K562 (cell line): ENCODE measurements at regions not wholly inside any gene's neighbourhood (a gene's known extent, or its start where the extent isn't known, plus 50 kb on each side); places are given as distances from the start of the nearest gene placed in this dataset.

Source experiments
- ATAC-seq: fragments of 200-7000 bp; cut with Tn5 transposase; 3 replicates; pipeline ENCODE4 v1.9.1; 2020; ENCODE audit warnings: moderate library complexity
- BruUV-seq: library from RNA; stranded (reverse); fragments of 400-500 nt; replicated peaks from 2 replicates; lab custom pipeline; 2021; lab: Mats Ljungman, UMichigan
- CTCF ChIA-PET: fragments of 300-600 bp; formaldehyde crosslinking; extraction: SDS; loops from one replicate; lab custom pipeline; 2021; ENCODE audit warnings: low intra/inter-chr PET ratio; lab: Yijun Ruan, JAX
- POLR2A ChIA-PET: fragments of 300-600, 350-650 bp; sonication (Branson Sonifier 250); formaldehyde crosslinking; extraction: SDS; loops from one replicate; lab custom pipeline; 2021; ENCODE audit warnings: antibody characterized with exemption, inconsistent platforms; lab: Yijun Ruan, JAX
- DNase-seq, 4 experiments: peaks; one replicate each; pipeline versions ENCODE4 v3.0.0 to v3.0.0-alpha.2; 2011 to 2018; ENCODE audit warnings: low spot score in 3 of 4, mixed read lengths in 3 of 4; ENCODE audit errors: extremely low read depth in 1 of 4
- FAIRE-seq: peaks from 2 replicates; lab custom pipeline; 2011; peaks lifted over from hg19 to GRCh38; lab: Jason Lieb, UNC
- H2AFZ ChIP-seq: 2 replicates; pipeline ENCODE4 v1.6.0; 2011; ENCODE audit warnings: low read depth, low read length, control low read depth, inconsistent platforms
- H3K27ac ChIP-seq: fragments of 200-600 bp; 3 replicates; pipeline ENCODE4 v1.8.0; 2011; ENCODE audit warnings: low read depth, mild to moderate bottlenecking, control low read depth, inconsistent platforms, low read length, moderate library complexity, mixed read lengths; ENCODE audit errors: extremely low read depth
- H3K27me3 ChIP-seq, 2 experiments: fragments of 300-600 bp in 1 of 2; 2 replicates in 1 of 2; 3 replicates in 1 of 2; pipeline versions ENCODE4 v1.6.0 to v1.8.0; 2011; ENCODE audit warnings: inconsistent platforms in 2 of 2, low read length in 2 of 2, mild to moderate bottlenecking in 1 of 2, mixed read lengths in 1 of 2, moderate library complexity in 1 of 2; ENCODE audit not compliant: control insufficient read depth in 2 of 2, insufficient read depth in 2 of 2
- H3K36me3 ChIP-seq: fragments of 300-600 bp; 3 replicates; pipeline ENCODE4 v1.8.0; 2011; ENCODE audit warnings: mild to moderate bottlenecking, low read length, inconsistent platforms; ENCODE audit not compliant: control insufficient read depth, insufficient read depth
- H3K4me1 ChIP-seq, 2 experiments: fragments of 200-600 bp in 1 of 2; replicated peaks in 1 of 2; 2 replicates in 1 of 2; 3 replicates in 1 of 2; pipeline versions ENCODE4 v1.5.1 to v1.8.0; 2011; ENCODE audit warnings: inconsistent platforms in 2 of 2, low read length in 2 of 2, mild to moderate bottlenecking in 1 of 2, mixed read lengths in 1 of 2, moderate library complexity in 1 of 2; ENCODE audit not compliant: control insufficient read depth in 2 of 2, insufficient read depth in 2 of 2
- H3K4me2 ChIP-seq: 2 replicates; pipeline ENCODE4 v1.6.1; 2011; ENCODE audit warnings: low read length, control low read depth, inconsistent platforms, mixed read lengths; ENCODE audit not compliant: insufficient read depth
- H3K4me3 ChIP-seq: fragments of 200-600 bp; sonication (generic), shearing (Covaris generic); 2 replicates; pipeline ENCODE4 v1.5.1; 2016; ENCODE audit warnings: control low read depth, inconsistent platforms
- H3K79me2 ChIP-seq: fragments of 200-600 bp; 3 replicates; pipeline ENCODE4 v1.8.0; 2011; ENCODE audit warnings: low read length, inconsistent platforms; ENCODE audit not compliant: control insufficient read depth, insufficient read depth
- H3K9ac ChIP-seq, 2 experiments: 2 replicates each; pipeline versions ENCODE4 v1.6.0 to v1.6.1; 2011; ENCODE audit warnings: low read depth in 2 of 2, low read length in 2 of 2, control low read depth in 1 of 2, inconsistent platforms in 1 of 2, mild to moderate bottlenecking in 1 of 2, mixed read lengths in 1 of 2; ENCODE audit not compliant: insufficient read depth in 1 of 2
- H3K9me1 ChIP-seq: one replicate; pipeline ENCODE4 v1.6.0; 2011; ENCODE audit warnings: inconsistent platforms, mild to moderate bottlenecking, low read length, moderate library complexity; ENCODE audit not compliant: control insufficient read depth, insufficient read depth
- H3K9me3 ChIP-seq: replicated peaks from 2 replicates; pipeline ENCODE4 v1.5.1; 2011; ENCODE audit warnings: low read depth, low read length, inconsistent platforms; ENCODE audit not compliant: control insufficient read depth, insufficient read depth
- H4K20me1 ChIP-seq: replicated peaks from 2 replicates; pipeline ENCODE4 v1.6.1; 2011; ENCODE audit warnings: low read length, inconsistent platforms, mixed read lengths; ENCODE audit not compliant: control insufficient read depth, insufficient read depth
- ATF6 ChIP-seq: sonication (generic); formaldehyde crosslinking; IDR thresholded peaks from 2 replicates; pipeline ENCODE4 v1.4.0; 2020; ENCODE audit warnings: mild to moderate bottlenecking, missing genetic modification reagents
- CREB5 ChIP-seq: fragments of 250-450 bp; sonication (Bioruptor Pico); IDR thresholded peaks from 2 replicates; pipeline ENCODE4 v1.5.0; 2020; ENCODE audit warnings: mild to moderate bottlenecking
- HMGN3 ChIP-seq: IDR thresholded peaks from 2 replicates; pipeline ENCODE4 v1.6.1; 2011; ENCODE audit warnings: borderline replicate concordance, low read depth, mild to moderate bottlenecking, mixed read lengths, low read length; ENCODE audit not compliant: insufficient read length; ENCODE audit errors: extremely low read depth
- KDM1A ChIP-seq, 2 experiments: fragments of 450-650 bp; IDR thresholded peaks; 2 replicates each; pipeline ENCODE4 v1.6.1; 2016; ENCODE audit warnings: mild to moderate bottlenecking in 2 of 2
- MCM3 ChIP-seq: fragments of 450-650 bp; IDR thresholded peaks from 2 replicates; pipeline ENCODE4 v1.6.1; 2016
- MECOM ChIP-seq: fragments of 250-450 bp; sonication (Bioruptor Pico); IDR thresholded peaks from 2 replicates; pipeline ENCODE4 v1.8.0; 2022; ENCODE audit warnings: inconsistent platforms
- NEUROD1 ChIP-seq: fragments of 150-350 bp; IDR thresholded peaks from 2 replicates; pipeline ENCODE4 v1.6.1; 2014; ENCODE audit warnings: borderline replicate concordance, low read length, low read depth; ENCODE audit not compliant: partially characterized antibody
- NUFIP1 ChIP-seq: fragments of 450-650 bp; IDR thresholded peaks from 2 replicates; pipeline ENCODE4 v1.6.1; 2018; ENCODE audit not compliant: partially characterized antibody
- TBP ChIP-seq: optimal IDR thresholded peaks from 2 replicates; pipeline ENCODE3; 2011; ENCODE audit warnings: low read depth, low read length, improper control_type of control experiment
- UBTF ChIP-seq, 2 experiments: IDR thresholded peaks; 2 replicates each; pipeline ENCODE4 v1.6.1; 2012; ENCODE audit warnings: improper control_type of control experiment in 2 of 2, low read depth in 2 of 2, low read length in 2 of 2, borderline replicate concordance in 1 of 2
- YY1 ChIP-seq, 3 experiments: IDR thresholded peaks; 2 replicates each; pipeline ENCODE4 v1.6.1; 2011; ENCODE audit warnings: low read length in 2 of 3, mild to moderate bottlenecking in 2 of 3, moderate library complexity in 2 of 3, borderline replicate concordance in 1 of 3, control low read depth in 1 of 3, low read depth in 1 of 3; ENCODE audit not compliant: insufficient read depth in 3 of 3, insufficient replicate concordance in 2 of 3, control insufficient read depth in 1 of 3, insufficient read length in 1 of 3; ENCODE audit errors: extremely low read depth in 1 of 3
- ZNF197 ChIP-seq: fragments of 200-800 bp; sonication (Bioruptor generic); IDR thresholded peaks from 2 replicates; pipeline ENCODE4 v1.6.1; 2016; ENCODE audit warnings: low read depth, missing genetic modification characterization, missing compliant biosample characterization
- ZNF253 ChIP-seq: fragments of 250-450 bp; sonication (Bioruptor Pico); conservative IDR thresholded peaks from 2 replicates; pipeline ENCODE4 v1.6.1; 2021; ENCODE audit warnings: mild to moderate bottlenecking
- WGBS: fragments of 100-300 bp; shearing (Covaris generic); methylation state at CpG from one replicate; pipeline ENCODE4 v1.1.6; 2016; ENCODE audit warnings: low coverage, mixed read lengths; ENCODE audit not compliant: insufficient coverage; ENCODE audit errors: missing lambda C conversion rate; 5-methylcytosine and 5-hydroxymethylcytosine counted together
- in situ Hi-C: fragments of 300-500 bp; cut with MboI; formaldehyde crosslinking; loops from 4 replicates; pipeline ENCODE4 v1.15.0; 2018; ENCODE audit warnings: inconsistent platforms, mixed read lengths
- intact Hi-C: fragments of 100-400 bp; cut with micrococcal nuclease; formaldehyde crosslinking; loops from 2 replicates; pipeline ENCODE4 v1.14.2; 2022

- H3K4me1 ChIP-seq: peaks cover 0 to 14% of the 10 kb centered on the region in 2 experiments; a peak in 1 of 5 replicates
- in situ Hi-C loops: no loop called here
- ChIA-PET CTCF (no interaction called here), POLR2A (interaction anchor here (0.6 kb wide), 1 partner anchor 13 kb away, joined by 4 read pairs; no protein-coding TSS in a partner anchor)
- BruUV-seq: no TSS peak
- TF ChIP-seq KDM1A (IDR thresholded peaks at IDR 0.05) (no peak), YY1 (IDR thresholded peaks at IDR 0.05; ENCODE audit: borderline replicate concordance in 1 of 3, control insufficient read depth in 1 of 3, extremely low read depth in 1 of 3, insufficient read depth in 3 of 3, insufficient read length in 1 of 3, insufficient replicate concordance in 2 of 3, low read depth in 1 of 3, low read length in 2 of 3) (no peak), UBTF (IDR thresholded peaks at IDR 0.05; ENCODE audit: borderline replicate concordance in 1 of 2, low read depth in 2 of 2, low read length in 2 of 2) (no peak), MCM3 (no peak), HMGN3 (no peak), TBP (no peak), ATF6 (CRISPR knock-in tag) (no peak), NUFIP1 (no peak), CREB5 (CRISPR knock-in tag) (no peak), ZNF197 (CRISPR knock-in tag) (no peak), ZNF253 (CRISPR knock-in tag) (no peak), NEUROD1 (no peak), MECOM (CRISPR knock-in tag) (no peak)
- no peak overlapping the region for H3K27ac ChIP-seq
- DNase-seq (no peak), FAIRE-seq (no peak), ATAC-seq (no peak)
- H3K9ac ChIP-seq: no peak overlapping the region
- H3K4me3 ChIP-seq: no peak overlapping the region
- peaks cover 0 to 16% of the 10 kb centered on the region in 2 experiments; a peak in 1 of 5 replicates for H3K27me3 ChIP-seq
- WGBS: 2% methylated on average over 17 of the region's 17 CpGs
- no peaks in the 10 kb centered on the region for H3K79me2 ChIP-seq
- H4K20me1 ChIP-seq: no peaks in the 10 kb centered on the region
- peaks cover 7% of the 10 kb centered on the region; the same call in 1 of the 2 replicates for H3K9me3 ChIP-seq
- H3K9me1 ChIP-seq: no peaks in the 10 kb centered on the region
- no peak overlapping the region for H3K4me2 ChIP-seq
- no peak overlapping the region for H2AFZ ChIP-seq
- intact Hi-C loops: no loop called here
- H3K36me3 ChIP-seq: no peaks in the 10 kb centered on the region
Measured at GRCh38 chr6:170174124-170174770, 116.6 kb downstream of the DLL1 start.
